SK-N-SH (cell line): ENCODE measurements at regions not wholly inside any gene's neighbourhood (a gene's known extent, or its start where the extent isn't known, plus 50 kb on each side); places are given as distances from the start of the nearest gene placed in this dataset.
"Not testable (repeated sequence)": the region's sequence is repeated elsewhere in the genome, so short reads cannot be mapped to it uniquely, and the experiment has no call there.

Source experiments
- CTCF ChIA-PET: fragments of 300-600, 350-600 bp; formaldehyde crosslinking; extraction: SDS; loops from one replicate; lab custom pipeline; 2021; lab: Yijun Ruan, JAX
- POLR2A ChIA-PET: fragments of 350-600 bp; sonication (Branson Sonifier 250); formaldehyde crosslinking; extraction: SDS; loops from one replicate; lab custom pipeline; 2020; ENCODE audit warnings: antibody characterized with exemption, inconsistent platforms; lab: Yijun Ruan, JAX
- DNase-seq: peaks from one replicate; pipeline ENCODE4 v3.0.0; 2012
- H2AFZ ChIP-seq: fragments of 200-600 bp; sonication (generic); 2 replicates; pipeline ENCODE4 v1.8.1; 2016; ENCODE audit warnings: antibody characterized with exemption, mild to moderate bottlenecking, low read depth
- H3F3A ChIP-seq: fragments of 200-600 bp; sonication (generic); replicated peaks from 2 replicates; pipeline ENCODE3; 2016; ENCODE audit warnings: antibody characterized with exemption, mild to moderate bottlenecking; ENCODE audit not compliant: insufficient read depth
- H3K27ac ChIP-seq, 2 experiments: fragments of 200-500 bp in 1 of 2; fragments of 200-600 bp in 1 of 2; sonication (Bioruptor generic) in 1 of 2; sonication (generic), shearing (Covaris generic) in 1 of 2; 2 replicates each; pipeline versions ENCODE4 v1.5.1 to v1.6.1; 2014 to 2016; ENCODE audit warnings: low read depth in 2 of 2, inconsistent platforms in 1 of 2, low read length in 1 of 2, mild to moderate bottlenecking in 1 of 2, mixed read lengths in 1 of 2
- H3K27me3 ChIP-seq: fragments of 200-600 bp; sonication (generic), shearing (Covaris generic); 2 replicates; pipeline ENCODE4 v1.6.1; 2016; ENCODE audit warnings: mixed run types; ENCODE audit not compliant: insufficient read depth
- H3K36me3 ChIP-seq, 2 experiments: fragments of 200-500 bp in 1 of 2; fragments of 200-600 bp in 1 of 2; sonication (Bioruptor generic) in 1 of 2; sonication (generic) in 1 of 2; replicated peaks in 1 of 2; 2 replicates each; pipeline versions ENCODE3 to v1.5.1; 2014 to 2016; ENCODE audit warnings: low read length in 1 of 2, mild to moderate bottlenecking in 1 of 2; ENCODE audit not compliant: insufficient read depth in 2 of 2, control insufficient read depth in 1 of 2
- H3K4me1 ChIP-seq, 2 experiments: fragments of 200-500 bp in 1 of 2; fragments of 200-600 bp in 1 of 2; sonication (Bioruptor generic) in 1 of 2; sonication (generic), shearing (Covaris generic) in 1 of 2; 2 replicates each; pipeline versions ENCODE4 v1.5.1 to v1.6.1; 2014 to 2016; ENCODE audit warnings: low read depth in 1 of 2, low read length in 1 of 2, mixed run types in 1 of 2; ENCODE audit not compliant: insufficient read depth in 2 of 2, control insufficient read depth in 1 of 2
- H3K4me2 ChIP-seq: fragments of 200-600 bp; sonication (generic), shearing (Covaris generic); 2 replicates; pipeline ENCODE4 v1.6.1; 2017; ENCODE audit warnings: mixed run types
- H3K4me3 ChIP-seq, 2 experiments: fragments of 200-500 bp in 1 of 2; fragments of 200-600 bp in 1 of 2; sonication (Bioruptor generic) in 1 of 2; sonication (generic), shearing (Covaris generic) in 1 of 2; 2 replicates each; pipeline versions ENCODE4 v1.5.1 to v1.8.1; 2014 to 2016; ENCODE audit warnings: low read depth in 2 of 2, inconsistent platforms in 1 of 2, low read length in 1 of 2, mild to moderate bottlenecking in 1 of 2, mixed read lengths in 1 of 2, moderate library complexity in 1 of 2
- H3K79me2 ChIP-seq: fragments of 200-600 bp; sonication (generic); 2 replicates; pipeline ENCODE4 v1.8.1; 2017; ENCODE audit warnings: mild to moderate bottlenecking; ENCODE audit not compliant: insufficient read depth
- H3K9ac ChIP-seq: fragments of 200-600 bp; sonication (generic); 2 replicates; pipeline ENCODE4 v1.6.1; 2017; ENCODE audit warnings: mixed run types
- H3K9me2 ChIP-seq: fragments of 200-600 bp; sonication (generic); 2 replicates; pipeline ENCODE4 v1.6.1; 2017; ENCODE audit warnings: mixed run types
- H3K9me3 ChIP-seq: fragments of 200-600 bp; sonication (generic); 2 replicates; pipeline ENCODE4 v1.6.1; 2017; ENCODE audit warnings: mixed run types, mild to moderate bottlenecking, moderate library complexity
- H4K20me1 ChIP-seq: fragments of 200-600 bp; sonication (generic); 2 replicates; pipeline ENCODE4 v1.6.1; 2017; ENCODE audit warnings: mild to moderate bottlenecking, mixed run types; ENCODE audit not compliant: insufficient read depth
- CHD2 ChIP-seq: fragments of 150-350 bp; IDR thresholded peaks from 2 replicates; pipeline ENCODE4 v1.6.1; 2018; ENCODE audit warnings: low read length; ENCODE audit not compliant: partially characterized antibody
- CTCF ChIP-seq: fragments of 200-600 bp; sonication (generic); IDR thresholded peaks from 2 replicates; pipeline ENCODE4 v1.6.1; 2017; ENCODE audit warnings: antibody characterized with exemption, mild to moderate bottlenecking, moderate library complexity
- EP300 ChIP-seq, 2 experiments: IDR thresholded peaks; 2 replicates each; pipeline versions ENCODE4 v1.4.0 to v1.6.1; 2012; ENCODE audit warnings: borderline replicate concordance in 1 of 2, low read depth in 1 of 2, low read length in 1 of 2
- FOSL2 ChIP-seq: IDR thresholded peaks from 2 replicates; pipeline ENCODE4 v1.4.0; 2012; ENCODE audit warnings: low read depth, mild to moderate bottlenecking, moderate library complexity, borderline replicate concordance
- FOXJ3 ChIP-seq: sonication (generic); formaldehyde crosslinking; IDR thresholded peaks from 2 replicates; pipeline ENCODE4 v1.5.1; 2020; ENCODE audit warnings: mild to moderate bottlenecking, missing genetic modification reagents
- FOXM1 ChIP-seq: IDR thresholded peaks from 2 replicates; pipeline ENCODE4 v1.4.0; 2012; ENCODE audit warnings: low read depth, mild to moderate bottlenecking
- PBX3 ChIP-seq: IDR thresholded peaks from 2 replicates; pipeline ENCODE4; 2012
- RXRA ChIP-seq: IDR thresholded peaks from 2 replicates; pipeline ENCODE4 v1.4.0; 2012; ENCODE audit warnings: low read depth, mild to moderate bottlenecking, borderline replicate concordance
- TAF1 ChIP-seq: IDR thresholded peaks from 2 replicates; pipeline ENCODE4 v1.6.1; 2012; ENCODE audit warnings: low read depth, mild to moderate bottlenecking, low read length, moderate library complexity, borderline replicate concordance
- TCF12 ChIP-seq: IDR thresholded peaks from 2 replicates; pipeline ENCODE4 v1.4.0; 2012
- YY1 ChIP-seq: IDR thresholded peaks from 2 replicates; pipeline ENCODE4 v1.4.0; 2012; ENCODE audit warnings: low read depth, mild to moderate bottlenecking
- WGBS: methylation state at CpG from one replicate; pipeline ENCODE4 v1.1.6; 2017; ENCODE audit warnings: low lambda C conversion rate; 5-methylcytosine and 5-hydroxymethylcytosine counted together

- Histone ChIP-seq H3K4me3 (no peak overlapping the region), H3K27me3 (no peaks in the 10 kb centered on the region), H4K20me1 (no peaks in the 10 kb centered on the region), H3K9me2 (no peaks in the 10 kb centered on the region), H3K36me3 (no peaks in the 10 kb centered on the region), H3K9ac (no peak overlapping the region; the same call in 1 of the 2 replicates), H2AFZ (no peak overlapping the region), H3K4me1 (no peaks in the 10 kb centered on the region; a peak in 1 of 4 replicates), H3K9me3 (no peaks in the 10 kb centered on the region), H3F3A (peaks cover 18% of the 10 kb centered on the region), H3K27ac (peak overlapping the region in 1 of 2 experiments; percentile 67; a peak in 2 of 4 replicates), H3K79me2 (no peaks in the 10 kb centered on the region), H3K4me2 (no peak overlapping the region)
- ChIA-PET POLR2A (no interaction called here), CTCF (no interaction called here)
- WGBS: 74% methylated on average over 3 of the region's 3 CpGs
- no peak for TF ChIP-seq YY1
- TF ChIP-seq TCF12: no peak
- no peak for TF ChIP-seq CHD2
- TF ChIP-seq CTCF: no peak
- no peak for TF ChIP-seq RXRA
- TF ChIP-seq FOSL2: no peak
- DNase-seq: no peak
Observed at GRCh38 chr10:33015761-33016547, 57.9 kb upstream of the ITGB1 start.

DNA sequence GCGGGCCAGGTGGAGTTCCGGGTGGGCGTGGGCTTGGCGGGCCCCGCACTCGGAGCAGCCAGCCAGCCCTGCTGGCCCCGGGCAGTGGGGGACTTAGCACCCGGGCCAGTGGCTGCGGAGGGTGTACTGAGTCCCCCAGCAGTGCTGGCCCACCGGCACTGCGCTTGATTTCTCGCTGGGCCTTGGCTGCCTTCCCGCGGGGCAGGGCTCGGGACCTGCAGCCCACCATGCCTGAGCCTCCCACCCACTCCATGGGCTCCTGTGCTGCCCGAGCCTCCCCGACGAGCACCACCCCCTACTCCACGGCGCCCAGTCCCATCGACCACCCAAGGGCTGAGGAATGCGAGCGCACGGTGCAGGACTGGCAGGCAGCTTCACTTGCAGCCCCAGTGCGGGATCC lies 55.3 kb upstream of the ITGB1 start:
- H3K27ac ChIP-seq, DNase-seq, H3K79me2 ChIP-seq, H3K4me2 ChIP-seq, H4K20me1 ChIP-seq, H3K4me3 ChIP-seq, CTCF ChIA-PET, H3K9me3 ChIP-seq, H3K27me3 ChIP-seq, H3K36me3 ChIP-seq, POLR2A ChIA-PET, H2AFZ ChIP-seq, H3K9me2 ChIP-seq, H3K9ac ChIP-seq: not testable (repeated sequence)
- Histone ChIP-seq H3K4me1 (peaks cover 0 to 16% of the 10 kb centered on the region in 2 experiments; a peak in 3 of 4 replicates), H3F3A (peaks cover 38% of the 10 kb centered on the region)
- 91% methylated on average over 7 of the region's 25 CpGs for WGBS

DNA sequence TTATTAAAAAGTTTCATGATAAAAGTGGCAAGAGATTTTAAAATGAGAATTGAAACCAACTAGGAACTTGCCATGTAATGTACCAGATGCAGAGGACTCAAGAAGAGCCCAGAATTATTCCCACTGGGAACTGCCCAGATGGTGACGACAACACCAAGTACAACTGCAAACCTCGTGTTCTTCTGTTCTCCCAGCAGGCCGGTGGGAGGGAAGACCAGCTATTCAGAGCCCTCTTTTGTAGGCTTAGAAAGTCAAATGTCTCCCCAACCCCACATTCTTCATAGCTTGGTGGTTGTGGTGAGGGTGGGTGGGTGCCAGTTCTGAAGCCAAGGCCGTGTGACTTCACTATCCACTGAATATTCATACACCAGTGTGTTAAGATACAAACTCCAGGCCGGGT lies 54.3 kb upstream of the ITGB1 start:
- 83% methylated on average over 5 of the region's 5 CpGs for WGBS
- Histone ChIP-seq H3F3A (peaks cover 32% of the 10 kb centered on the region), H3K9me2 (no peaks in the 10 kb centered on the region), H3K36me3 (no peaks in the 10 kb centered on the region), H3K4me1 (peaks cover 0 to 16% of the 10 kb centered on the region in 2 experiments; a peak in 3 of 4 replicates), H3K9me3 (no peaks in the 10 kb centered on the region), H3K9ac (no peak overlapping the region), H4K20me1 (no peaks in the 10 kb centered on the region), H3K27me3 (no peaks in the 10 kb centered on the region), H3K4me3 (no peak overlapping the region), H3K79me2 (no peaks in the 10 kb centered on the region), H3K27ac (no peak overlapping the region), H2AFZ (no peak overlapping the region), H3K4me2 (no peak overlapping the region)
- TF ChIP-seq TAF1 (no peak), PBX3 (no peak), YY1 (no peak), TCF12 (no peak), FOXJ3 (CRISPR knock-in tag) (no peak), FOXM1 (no peak), EP300 (IDR thresholded peaks at IDR 0.05; ENCODE audit: borderline replicate concordance in 1 of 2, low read depth in 1 of 2, low read length in 1 of 2) (no peak)
- no peak for DNase-seq
- ChIA-PET CTCF (interaction anchor here (0.7 kb wide), 1 partner anchor 811 kb away, joined by 3 read pairs; no protein-coding TSS in a partner anchor), POLR2A (no interaction called here)
